GM10248 (cell line): ENCODE measurements at regions not wholly inside any gene's neighbourhood (a gene's known extent, or its start where the extent isn't known, plus 50 kb on each side); places are given as distances from the start of the nearest gene placed in this dataset.
"Not testable (repeated sequence)": the region's sequence is repeated elsewhere in the genome, so short reads cannot be mapped to it uniquely, and the experiment has no call there.

Experiments used
- CTCF ChIA-PET: fragments of 300-600 bp; sonication (Branson Sonifier 250); formaldehyde crosslinking; extraction: SDS; loops from one replicate; lab custom pipeline; 2021; ENCODE audit warnings: antibody characterized with exemption; lab: Yijun Ruan, JAX
- POLR2A ChIA-PET: fragments of 350-650 bp; sonication (Branson Sonifier 250); formaldehyde crosslinking; extraction: SDS; loops from one replicate; lab custom pipeline; 2020; ENCODE audit warnings: antibody characterized with exemption; lab: Yijun Ruan, JAX
- DNase-seq: peaks from one replicate; pipeline ENCODE4 v3.0.0; 2012; ENCODE audit errors: extremely low spot score
- TF ChIP-seq, protein P1 (sequence below): IDR thresholded peaks from 2 replicates; pipeline ENCODE4 v1.5.1; 2012; ENCODE audit warnings: mild to moderate bottlenecking, low read depth; ENCODE audit errors: extremely low read depth, missing control alignments, control extremely low read depth

DNA sequence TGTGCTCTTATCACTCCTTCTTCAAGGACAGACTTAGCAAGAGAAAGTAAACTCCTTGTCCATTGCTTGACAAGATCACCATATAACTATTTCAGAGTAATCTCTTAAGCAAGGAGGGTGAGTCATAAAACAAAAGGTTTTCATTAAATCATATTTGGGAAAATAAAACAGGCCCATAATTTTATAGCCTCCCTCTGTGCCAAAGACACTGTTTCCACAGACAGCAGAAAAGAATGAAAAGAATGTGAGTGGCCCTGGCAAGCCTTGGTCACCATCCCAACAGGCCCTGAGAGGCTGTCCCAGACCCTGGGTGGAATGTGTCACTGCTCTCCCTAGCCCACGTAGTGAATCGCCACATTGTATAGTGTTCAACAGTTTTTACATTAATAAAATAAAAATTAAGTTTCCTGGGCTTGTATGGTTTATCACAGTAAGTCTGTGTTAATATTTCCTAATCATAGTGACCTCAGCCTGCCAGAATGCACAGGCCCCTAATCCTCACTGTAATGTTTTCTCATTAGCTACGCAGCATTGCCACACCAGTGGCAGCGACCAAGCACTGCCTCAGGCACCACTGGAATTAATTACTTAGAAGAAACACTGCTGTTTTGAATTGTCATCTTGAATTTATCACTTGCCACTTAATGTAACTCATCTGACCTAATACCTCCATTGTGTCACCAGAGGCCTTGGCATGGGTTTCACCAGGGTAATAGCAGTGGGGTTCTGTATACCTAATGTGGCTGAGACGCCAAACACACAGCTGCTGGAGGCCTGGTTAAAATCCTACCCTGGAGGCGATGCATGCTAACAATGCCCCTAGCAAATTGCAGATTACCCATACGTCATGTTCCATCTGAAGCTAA, 401.9 kb downstream of the LNPK start:
- ChIA-PET CTCF (interaction anchor here (0.7 kb wide), 1 partner anchor 12 kb away, joined by 4 read pairs; no protein-coding TSS in a partner anchor), POLR2A (no interaction called here)
- no peak for DNase-seq
- TF ChIP-seq, protein P1, sequence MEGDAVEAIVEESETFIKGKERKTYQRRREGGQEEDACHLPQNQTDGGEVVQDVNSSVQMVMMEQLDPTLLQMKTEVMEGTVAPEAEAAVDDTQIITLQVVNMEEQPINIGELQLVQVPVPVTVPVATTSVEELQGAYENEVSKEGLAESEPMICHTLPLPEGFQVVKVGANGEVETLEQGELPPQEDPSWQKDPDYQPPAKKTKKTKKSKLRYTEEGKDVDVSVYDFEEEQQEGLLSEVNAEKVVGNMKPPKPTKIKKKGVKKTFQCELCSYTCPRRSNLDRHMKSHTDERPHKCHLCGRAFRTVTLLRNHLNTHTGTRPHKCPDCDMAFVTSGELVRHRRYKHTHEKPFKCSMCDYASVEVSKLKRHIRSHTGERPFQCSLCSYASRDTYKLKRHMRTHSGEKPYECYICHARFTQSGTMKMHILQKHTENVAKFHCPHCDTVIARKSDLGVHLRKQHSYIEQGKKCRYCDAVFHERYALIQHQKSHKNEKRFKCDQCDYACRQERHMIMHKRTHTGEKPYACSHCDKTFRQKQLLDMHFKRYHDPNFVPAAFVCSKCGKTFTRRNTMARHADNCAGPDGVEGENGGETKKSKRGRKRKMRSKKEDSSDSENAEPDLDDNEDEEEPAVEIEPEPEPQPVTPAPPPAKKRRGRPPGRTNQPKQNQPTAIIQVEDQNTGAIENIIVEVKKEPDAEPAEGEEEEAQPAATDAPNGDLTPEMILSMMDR, result no peak

DNA sequence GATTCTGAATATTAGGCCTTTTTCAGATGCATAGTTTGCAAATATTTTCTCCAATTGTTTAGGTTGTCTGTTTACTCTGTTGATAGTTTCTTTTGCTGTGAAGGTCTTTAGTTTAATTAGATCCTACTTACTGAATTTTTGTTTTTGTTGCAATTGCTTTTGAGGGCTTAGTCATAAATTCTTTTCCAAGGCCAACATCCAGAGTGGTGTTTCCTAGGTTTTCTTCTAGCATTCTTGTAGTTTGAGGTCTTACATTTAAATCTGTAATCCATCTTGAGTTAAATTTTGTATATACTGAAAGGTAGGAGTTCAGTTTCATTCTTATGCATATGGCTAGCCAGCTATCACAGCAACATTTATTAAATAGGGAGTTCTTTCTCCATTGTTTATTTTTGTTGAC, 404.8 kb downstream of the LNPK start:
- TF ChIP-seq, protein P1, result no peak
- no peak for DNase-seq
- ChIA-PET CTCF (no interaction called here), POLR2A (no interaction called here)

DNA sequence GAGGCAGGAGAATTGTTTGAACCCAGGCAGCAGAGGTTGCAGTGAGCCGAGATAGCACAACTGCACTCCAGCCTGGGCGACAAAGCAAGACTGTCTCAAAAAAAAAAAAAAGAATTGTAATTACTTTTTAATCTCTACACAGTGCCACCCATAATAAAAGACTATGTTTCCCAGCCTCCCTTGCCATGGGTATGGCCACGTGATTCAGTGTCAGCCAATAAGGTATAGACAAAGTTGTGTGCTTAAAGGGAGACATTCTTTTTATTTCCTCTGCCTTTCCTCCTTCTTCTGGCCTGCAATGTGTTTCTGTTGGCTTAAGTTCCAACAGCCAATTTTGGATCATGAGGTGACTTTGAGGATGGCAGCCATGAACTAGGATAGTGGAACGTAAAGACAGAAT, 406.9 kb downstream of the LNPK start:
- ChIA-PET POLR2A (no interaction called here), CTCF (no interaction called here)

DNA sequence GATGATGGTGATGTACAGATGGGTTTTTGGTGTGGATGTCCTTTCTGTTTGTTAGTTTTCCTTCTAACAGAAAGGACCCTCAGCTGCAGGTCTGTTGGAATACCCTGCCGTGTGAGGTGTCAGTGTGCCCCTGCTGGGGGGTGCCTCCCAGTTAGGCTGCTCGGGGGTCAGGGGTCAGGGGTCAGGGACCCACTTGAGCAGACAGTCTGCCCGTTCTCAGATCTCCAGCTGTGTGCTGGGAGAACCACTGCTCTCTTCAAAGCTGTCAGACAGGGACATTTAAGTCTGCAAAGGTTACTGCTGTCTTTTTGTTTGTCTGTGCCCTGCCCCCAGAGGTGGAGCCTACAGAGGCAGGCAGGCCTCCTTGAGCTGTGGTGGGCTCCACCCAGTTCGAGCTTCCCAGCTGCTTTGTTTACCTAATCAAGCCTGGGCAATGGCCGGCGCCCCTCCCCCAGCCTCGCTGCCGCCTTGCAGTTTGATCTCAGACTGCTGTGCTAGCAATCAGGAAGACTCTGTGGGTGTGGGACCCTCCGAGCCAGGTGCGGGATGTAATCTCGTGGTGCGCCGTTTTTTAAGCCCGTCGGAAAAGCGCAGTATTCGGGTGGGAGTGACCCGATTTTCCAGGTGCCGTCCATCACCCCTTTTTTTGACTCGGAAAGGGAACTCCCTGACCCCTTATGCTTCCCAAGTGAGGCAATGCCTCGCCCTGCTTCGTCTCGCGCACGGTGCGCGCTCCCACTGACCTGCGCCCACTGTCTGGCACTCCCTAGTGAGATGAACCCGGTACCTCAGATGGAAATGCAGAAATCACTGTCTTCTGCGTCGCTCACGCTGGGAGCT, 408.2 kb downstream of the LNPK start:
- DNase-seq, POLR2A ChIA-PET, CTCF ChIA-PET: not testable (repeated sequence)

More for the DNA sequence above, 406.9 kb downstream of the LNPK start:
- TF ChIP-seq, protein P1, result no peak
- DNase-seq, result no peak

DNA sequence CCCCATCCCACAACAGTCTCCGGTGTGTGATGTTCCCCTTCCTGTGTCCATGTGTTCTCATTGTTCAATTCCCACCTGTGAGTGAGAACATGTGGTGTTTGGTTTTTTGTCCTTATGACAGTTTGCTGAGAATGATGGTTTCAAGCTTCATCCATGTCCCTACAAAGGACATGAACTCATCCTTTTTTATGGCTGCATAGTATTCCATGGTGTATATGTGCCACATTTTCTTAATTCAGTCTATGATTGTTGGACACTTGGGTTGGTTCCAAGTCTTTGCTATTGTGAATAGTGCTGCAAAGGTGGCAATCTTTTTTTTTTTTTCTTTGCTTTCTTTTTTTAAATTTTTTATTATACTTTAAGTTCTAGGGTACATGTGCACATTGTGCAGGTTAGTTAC, 406.7 kb upstream of the ATP5MC3 start:
- CTCF ChIA-PET, DNase-seq, POLR2A ChIA-PET: not testable (repeated sequence)

DNA sequence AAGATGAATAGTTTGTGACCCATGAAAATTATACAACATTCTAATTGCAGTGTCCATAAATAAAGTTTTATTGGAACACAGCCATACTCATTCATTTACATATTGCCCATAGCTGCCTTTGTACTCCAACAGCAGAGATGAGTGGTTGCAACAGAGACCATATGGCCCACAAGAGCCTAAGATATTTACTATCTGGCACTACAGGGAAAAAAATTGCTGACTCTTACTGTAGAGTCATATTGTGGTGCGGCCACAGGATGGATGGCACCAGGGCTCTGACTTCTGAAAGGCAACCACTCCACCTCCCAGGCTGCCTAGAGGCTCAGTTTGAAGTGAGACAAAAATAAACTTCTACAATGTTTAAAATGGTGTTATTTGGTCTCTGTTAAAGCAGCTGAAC, 404.0 kb upstream of the ATP5MC3 start:
- ChIA-PET POLR2A (no interaction called here), CTCF (no interaction called here)
- DNase-seq, result no peak
- TF ChIP-seq, protein P1, result no peak

DNA sequence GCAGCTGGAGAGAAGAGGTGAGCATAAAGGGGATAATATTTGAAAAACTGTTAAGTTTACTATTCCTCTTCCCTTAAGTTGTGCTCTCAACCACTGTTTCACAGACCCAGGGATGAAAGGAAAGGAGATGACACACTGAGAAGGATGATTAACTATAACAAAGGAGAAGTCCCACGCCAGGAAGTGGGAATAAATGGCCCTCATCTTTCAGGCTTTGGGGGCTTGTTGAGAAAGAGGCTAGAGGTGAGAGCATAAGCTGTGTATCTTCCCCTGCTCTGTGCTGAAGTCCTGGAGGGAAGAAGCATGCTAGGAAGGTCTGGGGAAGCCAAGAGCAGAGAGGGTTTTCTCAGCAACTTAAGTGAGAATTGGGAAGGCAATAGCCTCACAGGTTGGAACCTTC, 399.1 kb upstream of the ATP5MC3 start:
- ChIA-PET POLR2A (no interaction called here), CTCF (no interaction called here)
- TF ChIP-seq, protein P1, result no peak
- DNase-seq, result no peak
